ENCODE measurements at regions not wholly inside any gene's neighbourhood (a gene's known extent, or its start where the extent isn't known, plus 50 kb on each side); places are given as distances from the start of the nearest gene placed in this dataset.
"Not testable (repeated sequence)": the region's sequence is repeated elsewhere in the genome, so short reads cannot be mapped to it uniquely, and the experiment has no call there.

DNA sequence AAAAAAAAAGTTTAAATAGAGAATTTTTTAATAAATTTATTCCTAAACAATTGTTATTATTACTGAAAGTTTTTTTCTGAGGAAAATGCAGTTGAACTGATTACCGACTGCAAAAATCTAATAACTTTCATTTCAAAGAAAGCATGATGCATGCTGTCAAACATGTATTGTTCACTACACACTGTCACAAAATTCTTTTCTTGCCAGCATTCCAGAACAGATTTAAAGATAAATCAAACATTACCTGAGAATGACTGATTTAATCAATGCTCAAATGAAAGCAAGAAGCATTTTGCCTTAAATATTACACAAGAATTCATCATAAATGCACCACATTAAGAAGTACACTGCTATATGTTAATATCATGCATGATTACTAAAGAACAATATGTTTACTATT is 588.3 kb downstream of the SLC16A7 start:
- in situ Hi-C loops (cut with MboI; ENCODE audit: low sequenced_read_pairs) = no loop called here

DNA sequence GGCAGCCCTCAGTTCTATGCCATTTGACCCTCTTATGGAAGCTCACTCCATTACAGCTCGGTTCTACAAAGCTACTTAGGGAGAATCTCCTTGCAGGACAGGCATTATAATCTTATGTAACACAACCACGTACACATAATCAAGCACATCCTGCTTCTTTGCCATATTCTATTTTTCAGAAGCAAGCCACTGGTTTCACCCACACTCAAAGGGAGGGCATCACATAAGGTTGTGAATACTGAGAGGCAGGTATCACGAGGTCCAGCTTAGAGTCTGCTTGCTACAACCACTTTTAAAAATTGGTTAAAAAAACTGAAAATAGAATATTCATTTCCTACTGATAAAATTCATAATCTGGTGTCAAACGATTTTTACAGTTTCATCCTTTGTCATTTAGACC is 589.2 kb downstream of the SLC16A7 start:
- in situ Hi-C loops (cut with MboI; ENCODE audit: low sequenced_read_pairs) = no loop called here

DNA sequence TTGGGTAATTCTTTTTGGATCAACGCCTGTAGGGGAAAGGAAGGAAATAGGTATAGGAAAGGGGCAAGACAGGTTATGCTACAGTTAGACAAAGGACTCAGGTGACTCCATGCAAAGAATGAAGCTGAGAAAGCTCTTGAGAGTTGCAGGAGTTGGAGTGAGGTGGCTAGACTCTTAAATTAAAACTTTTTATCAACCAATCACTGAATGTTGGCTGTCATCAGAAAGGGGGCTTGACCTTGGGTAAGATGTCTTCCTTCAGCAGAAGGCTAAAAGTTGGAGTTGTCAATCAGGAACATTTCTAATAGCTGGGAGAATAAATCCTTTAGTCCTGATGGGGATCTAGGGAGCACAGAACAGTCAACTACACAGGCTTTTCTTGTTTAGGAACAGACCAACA is 595.4 kb downstream of the SLC16A7 start:
- in situ Hi-C loops (cut with MboI; ENCODE audit: low sequenced_read_pairs) = no loop called here

DNA sequence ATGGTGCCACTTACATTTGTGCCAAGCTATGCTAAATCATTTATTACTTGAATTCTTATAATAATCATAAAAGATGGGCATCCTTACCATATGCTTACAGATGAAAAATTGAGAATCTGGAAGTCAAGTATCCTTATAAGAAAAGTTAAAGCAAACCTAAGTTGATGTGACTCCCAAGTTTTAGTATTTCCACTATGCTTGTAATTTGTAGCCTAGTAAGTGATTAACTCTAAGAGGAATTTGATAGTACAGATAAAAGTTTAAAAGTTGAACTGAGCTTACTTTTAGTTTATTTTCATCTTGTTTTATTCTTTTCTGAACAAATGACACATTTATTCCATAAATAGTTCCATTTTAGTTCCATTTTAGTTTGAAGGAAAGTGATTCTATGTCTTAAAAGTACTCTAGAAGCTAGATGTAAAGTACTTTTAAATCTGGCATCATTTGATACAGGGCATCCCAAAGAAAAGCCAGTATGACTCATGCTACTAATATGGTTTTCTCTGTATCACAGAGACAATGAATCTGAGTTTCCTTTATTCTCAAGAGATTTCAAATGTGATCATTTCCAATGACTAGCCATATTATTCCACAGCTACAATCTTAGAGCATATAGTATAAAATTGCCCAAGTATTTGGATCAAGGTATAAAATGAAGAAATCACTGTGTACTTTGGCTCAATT is 596.0 kb downstream of the SLC16A7 start:
- in situ Hi-C loops (cut with MboI; ENCODE audit: low sequenced_read_pairs) = no loop called here

DNA sequence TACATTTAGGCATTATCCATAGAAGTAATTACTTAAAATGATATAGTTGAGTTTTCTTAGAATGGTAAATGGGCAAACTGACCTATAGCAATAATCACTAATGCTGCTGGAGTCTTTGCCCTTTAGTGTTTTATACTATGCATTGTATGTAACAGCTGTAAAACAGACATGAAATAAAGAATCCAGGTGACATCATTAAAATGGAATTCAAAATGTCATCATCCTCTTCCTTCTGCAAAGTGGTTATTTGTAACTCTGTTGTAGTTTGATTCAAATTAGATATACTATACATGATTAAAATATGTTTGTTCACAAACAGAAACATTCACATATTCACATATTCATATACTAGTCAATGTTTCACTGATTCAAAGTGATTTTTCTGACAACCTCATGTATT is 598.8 kb downstream of the SLC16A7 start:
- in situ Hi-C loops (cut with MboI; ENCODE audit: low sequenced_read_pairs) = no loop called here

DNA sequence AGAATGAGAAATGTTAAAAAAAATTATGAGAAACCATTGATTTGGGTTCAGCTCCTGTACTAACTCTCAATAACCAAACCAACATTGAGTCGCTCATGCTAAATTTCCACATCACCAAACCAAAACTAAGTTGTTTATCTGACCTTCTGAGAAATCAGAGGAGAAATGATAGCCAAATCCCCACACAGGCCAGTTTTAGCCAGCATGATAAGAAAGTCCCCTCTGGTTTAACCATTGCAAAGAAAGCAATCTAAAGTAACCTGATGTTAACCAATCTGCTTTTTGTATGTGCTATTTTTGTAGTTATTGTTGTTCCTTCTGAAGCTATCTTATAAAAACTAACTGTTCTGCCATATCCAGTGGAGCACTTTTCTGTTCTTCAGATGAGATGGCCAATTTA is 599.7 kb downstream of the SLC16A7 start:
- in situ Hi-C loops (cut with MboI; ENCODE audit: low sequenced_read_pairs) = no loop called here

DNA sequence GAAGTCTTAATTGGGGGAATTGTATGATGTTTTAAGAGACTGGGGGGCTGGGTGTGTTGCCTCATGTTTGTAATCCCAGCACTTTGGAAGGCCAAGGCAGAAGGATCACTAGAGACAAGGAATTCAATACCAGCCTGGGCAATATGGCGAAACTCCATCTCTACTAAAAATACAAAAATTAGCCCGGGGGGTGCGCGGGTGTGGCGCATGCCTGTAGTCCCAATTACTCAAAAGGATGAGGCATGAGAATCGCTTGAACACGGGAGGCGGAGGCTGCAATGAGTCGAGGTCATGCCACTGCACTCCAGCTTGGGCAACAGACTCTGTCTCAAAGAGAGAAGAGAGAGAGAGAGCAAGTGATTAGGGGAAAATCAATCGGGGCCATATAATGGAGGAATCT is 600.5 kb downstream of the SLC16A7 start:
- in situ Hi-C loops (cut with MboI; ENCODE audit: low sequenced_read_pairs) = no loop called here

DNA sequence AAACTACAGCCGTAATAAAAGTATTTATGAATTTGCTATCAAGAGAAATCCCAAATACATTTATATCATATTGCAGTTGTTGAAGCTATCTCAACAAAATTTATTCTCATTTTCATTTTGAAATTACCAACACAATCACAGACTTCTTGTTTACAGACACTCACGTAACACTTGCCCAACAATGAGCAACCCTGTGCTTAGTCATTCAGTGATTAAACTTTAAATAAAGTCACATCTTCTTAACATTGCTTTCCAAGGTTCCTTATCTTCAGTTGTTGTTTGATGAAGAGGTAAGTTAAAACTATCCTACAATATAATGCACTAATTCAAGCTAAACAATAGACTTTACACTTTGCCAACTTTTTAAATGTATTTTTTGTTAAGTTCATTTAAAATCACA is 601.8 kb downstream of the SLC16A7 start:
- in situ Hi-C loops (cut with MboI; ENCODE audit: low sequenced_read_pairs) = no loop called here

DNA sequence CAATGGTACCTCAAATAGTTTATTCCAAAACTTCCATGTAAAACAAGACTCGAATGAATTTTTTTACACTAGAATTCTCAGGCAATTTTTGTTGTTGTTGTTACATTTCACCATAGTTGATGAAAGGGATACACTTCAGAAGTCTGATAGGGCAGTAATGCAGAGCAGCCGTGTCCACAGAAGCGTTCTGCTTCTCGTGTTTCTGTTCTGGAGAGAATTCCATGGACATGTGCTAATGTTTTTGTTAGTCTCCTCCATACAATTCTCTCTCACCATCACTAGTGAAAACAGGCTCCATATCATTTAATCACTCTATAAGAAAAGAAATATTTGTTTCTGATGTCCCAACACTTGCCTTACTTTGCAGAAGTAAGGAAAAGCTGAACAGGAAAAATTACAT is 606.1 kb downstream of the SLC16A7 start:
- in situ Hi-C loops (cut with MboI; ENCODE audit: low sequenced_read_pairs) = no loop called here

DNA sequence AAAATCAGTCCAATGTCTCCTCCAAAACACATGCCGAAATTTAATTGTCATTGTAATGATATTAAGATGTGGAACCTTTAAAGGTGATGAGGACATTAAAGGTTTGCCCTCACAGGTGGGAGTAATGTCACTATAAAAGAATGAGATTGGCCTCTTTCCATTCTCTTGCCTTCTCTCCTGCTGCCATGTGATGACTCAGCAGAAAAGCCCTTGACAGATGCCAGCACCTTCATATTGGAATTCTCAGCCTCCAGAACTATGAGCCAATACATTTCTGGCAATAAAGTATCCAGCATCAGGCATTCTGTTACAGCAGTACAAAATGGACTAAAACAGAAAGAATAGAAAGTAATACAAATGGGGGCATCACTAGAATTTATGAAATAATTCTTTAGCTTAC is 609.7 kb downstream of the SLC16A7 start:
- in situ Hi-C loops (cut with MboI; ENCODE audit: low sequenced_read_pairs) = no loop called here

DNA sequence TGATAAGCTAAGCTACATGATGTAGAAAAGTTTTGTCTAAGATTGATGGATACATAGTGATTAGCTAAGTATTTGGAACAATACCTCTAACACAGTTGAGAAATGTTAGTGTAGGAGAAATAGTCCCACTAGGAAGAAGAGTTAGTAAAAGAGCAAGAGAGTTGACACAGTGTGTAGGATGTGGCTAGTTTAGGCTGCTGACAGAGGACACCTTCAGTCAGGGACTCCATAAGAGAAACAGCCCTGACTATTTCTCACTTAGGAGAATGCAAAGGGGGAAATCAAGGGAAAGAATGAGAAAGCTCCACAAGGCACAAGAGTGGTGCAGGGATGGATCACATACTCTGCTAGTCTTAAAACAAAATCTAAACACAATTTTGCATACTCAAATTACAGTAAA is 613.7 kb downstream of the SLC16A7 start:
- in situ Hi-C loops (cut with MboI; ENCODE audit: low sequenced_read_pairs) = no loop called here

DNA sequence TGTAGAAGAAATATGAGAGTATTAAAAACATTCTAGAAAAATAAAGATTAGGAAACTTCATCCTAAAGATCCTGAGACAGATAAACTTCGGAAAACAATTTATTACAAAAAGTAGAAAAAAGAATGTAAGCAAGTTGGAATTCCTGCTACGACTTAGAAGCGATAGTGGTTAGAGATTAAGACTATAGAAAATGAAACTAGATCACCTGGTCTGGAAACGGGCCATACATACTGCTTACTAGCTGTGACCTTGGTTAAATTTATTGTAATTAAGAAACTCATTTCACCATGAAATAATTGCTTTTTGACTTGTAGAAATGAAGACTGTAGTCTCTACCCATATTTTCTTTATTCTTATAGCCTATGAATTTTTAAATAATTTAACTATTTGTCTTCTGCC is 614.1 kb downstream of the SLC16A7 start:
- in situ Hi-C loops (cut with MboI; ENCODE audit: low sequenced_read_pairs) = no loop called here

DNA sequence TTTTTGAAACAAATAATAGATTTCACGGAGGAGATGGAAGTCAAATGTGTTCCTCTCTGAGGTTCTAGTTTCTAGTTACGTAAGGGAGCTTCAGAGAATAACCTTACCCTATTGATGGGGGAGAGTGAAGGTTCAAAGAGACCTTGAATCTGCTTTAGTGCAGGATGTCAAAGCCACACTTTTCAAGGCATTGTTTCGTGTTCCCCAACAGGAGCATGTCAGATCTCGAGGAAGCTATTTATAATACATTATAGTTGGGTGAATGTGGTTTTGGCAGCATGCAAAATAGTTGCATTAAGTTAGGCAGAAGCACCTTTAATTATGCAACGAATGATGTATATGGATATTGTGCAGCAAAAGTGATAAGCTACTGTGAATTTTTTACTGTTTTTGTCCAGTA is 614.9 kb downstream of the SLC16A7 start:
- in situ Hi-C loops (cut with MboI; ENCODE audit: low sequenced_read_pairs) = no loop called here

DNA sequence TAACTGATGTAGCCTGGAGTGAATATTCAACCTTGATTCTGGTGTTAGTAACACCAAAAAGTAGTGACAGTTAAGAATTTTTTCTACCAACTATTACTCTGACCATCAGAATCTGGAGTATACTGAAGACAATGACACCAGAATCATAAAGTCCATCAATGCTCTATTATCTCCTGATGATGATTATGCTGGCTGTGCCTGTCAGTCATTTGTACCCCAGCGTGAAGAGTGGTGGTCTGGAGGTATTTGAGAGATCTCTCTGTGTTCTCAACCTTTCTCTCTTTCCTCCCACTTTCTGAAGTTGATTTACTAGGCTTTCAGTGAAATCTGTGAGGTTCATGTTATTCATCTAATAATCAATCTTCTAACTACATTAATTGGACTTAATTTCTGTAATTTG is 615.4 kb downstream of the SLC16A7 start:
- in situ Hi-C loops (cut with MboI; ENCODE audit: low sequenced_read_pairs) = no loop called here

DNA sequence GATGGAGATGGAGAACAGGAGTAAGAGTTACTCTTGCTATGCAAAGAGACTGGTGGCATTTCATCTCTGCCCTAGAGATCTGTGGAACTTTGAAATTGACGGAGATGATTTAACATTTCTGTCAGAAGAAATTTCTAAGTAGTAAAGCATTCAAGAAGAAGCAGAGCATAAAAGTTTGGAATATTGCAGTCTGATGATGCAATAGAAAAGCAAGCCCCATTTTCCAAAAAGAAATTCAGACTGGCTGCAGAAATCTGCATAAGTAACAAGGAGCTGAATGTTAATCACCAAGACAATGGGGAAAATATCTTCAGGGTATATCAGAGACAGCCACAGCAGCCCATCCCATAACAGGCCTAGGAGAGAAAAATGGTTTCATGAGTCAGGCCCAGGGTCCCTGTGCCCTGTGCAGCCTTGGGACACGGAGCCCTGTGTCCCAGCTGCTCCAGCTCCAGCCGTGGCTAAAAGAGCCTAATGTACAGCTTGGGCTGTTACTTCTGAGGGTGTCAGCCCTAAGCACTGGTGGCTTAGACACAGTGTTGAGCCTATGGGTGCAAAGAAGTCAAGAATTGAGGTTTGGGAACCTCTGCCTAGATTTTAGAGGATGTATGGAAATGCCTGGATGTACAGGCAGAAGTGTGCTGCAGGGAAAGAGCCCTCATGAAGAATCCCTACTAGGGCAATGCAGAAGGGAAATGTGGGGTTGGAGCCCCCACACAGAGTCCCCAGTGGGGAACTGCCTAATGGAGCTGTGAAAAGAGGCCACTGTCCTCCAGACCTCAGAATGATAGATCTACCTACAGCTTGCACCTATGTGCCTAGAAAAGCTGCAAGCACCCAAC is 616.6 kb downstream of the SLC16A7 start:
- in situ Hi-C loops (cut with MboI; ENCODE audit: low sequenced_read_pairs) = no loop called here

DNA sequence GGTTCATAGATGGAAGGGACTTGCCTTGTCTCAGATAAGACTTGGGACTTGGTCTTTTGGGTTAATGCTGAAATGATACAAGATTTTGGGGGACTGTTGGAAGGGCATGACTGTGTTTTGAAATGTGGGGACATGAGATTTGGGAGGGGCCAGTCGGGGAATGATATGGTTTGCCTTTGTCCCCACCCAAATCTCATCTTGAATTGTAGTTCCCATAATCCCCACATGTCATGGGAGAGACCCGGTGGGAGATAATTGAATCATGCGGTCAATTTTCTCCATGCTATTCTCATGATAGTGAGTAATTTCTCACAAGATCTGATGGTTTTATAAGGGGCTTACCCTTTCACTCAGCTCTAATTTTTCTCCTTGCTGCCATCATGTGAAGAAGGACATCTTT is 617.4 kb downstream of the SLC16A7 start:
- in situ Hi-C loops (cut with MboI; ENCODE audit: low sequenced_read_pairs) = not testable (repeated sequence)

DNA sequence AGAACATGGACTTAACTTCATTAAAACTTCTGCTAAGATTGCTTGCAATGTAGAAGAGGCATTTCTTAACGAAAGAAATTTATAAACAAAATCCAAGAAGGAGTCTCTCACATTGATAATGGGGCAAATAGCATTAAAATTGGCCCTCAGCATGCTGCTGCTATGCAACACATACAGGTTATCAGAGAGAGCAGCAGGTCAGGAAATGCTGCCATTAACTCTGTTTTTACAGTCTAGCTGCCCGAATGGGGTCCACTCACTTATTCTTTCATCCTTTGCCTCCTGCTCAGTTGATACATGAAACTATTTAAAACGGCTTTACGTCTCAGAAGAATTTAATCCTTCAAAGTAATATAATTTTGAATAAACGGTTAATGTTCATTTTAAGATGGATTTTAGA is 620.4 kb downstream of the SLC16A7 start:
- in situ Hi-C loops (cut with MboI; ENCODE audit: low sequenced_read_pairs) = no loop called here

DNA sequence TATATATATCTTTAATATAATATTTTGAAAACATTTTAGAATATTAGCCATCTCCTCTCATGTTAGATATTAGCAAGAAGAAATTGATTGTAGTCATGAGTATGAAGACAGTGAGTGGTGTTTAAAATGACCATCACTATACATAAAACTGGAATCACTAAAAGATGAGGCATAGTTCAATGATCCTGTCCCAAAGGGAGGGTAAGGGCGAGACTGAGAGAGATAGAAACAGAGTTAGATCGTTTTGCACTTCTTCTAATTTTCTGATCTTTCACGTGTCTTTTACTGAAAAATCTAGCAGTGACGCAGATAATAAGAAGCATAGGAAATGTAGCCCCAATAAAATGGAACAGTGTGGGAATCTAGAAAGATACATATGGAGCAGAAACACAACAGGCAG is 627.4 kb downstream of the SLC16A7 start:
- in situ Hi-C loops (cut with MboI; ENCODE audit: low sequenced_read_pairs) = no loop called here

DNA sequence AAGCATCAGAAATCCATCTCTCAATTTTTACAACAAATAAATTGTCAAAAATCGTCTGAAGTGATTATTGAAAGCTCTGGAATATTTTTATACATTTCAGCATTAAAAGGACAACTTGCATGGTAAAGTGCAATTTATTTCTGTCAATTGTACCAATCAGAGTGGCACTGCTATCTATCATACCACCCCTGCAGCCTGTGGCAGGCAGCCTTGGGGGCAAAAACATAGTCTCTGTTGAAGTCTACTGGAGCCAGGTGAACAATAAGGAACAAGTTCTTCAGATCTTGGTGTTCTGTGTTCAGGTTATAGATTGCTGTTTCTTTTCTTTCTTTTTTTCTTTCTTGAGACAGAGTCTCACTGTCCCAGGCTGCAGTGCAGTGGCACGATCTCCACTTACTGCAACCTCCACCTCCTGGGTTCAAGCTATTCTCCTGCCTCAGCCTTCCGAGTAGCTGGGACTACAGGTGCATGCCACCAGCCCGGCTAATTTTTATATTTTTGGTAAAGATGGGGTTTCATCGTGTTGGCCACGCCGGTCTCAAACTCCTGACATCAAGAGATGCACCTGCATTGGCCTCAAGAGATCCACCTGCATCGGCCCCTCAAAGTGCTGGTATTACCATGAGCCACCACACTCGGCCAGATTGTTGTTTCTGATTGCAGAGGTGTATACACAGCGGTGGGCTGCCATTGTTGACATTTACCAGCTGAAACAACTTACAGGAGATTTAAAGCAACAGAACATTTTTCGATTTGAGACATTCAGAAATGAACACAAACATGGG is 629.6 kb downstream of the SLC16A7 start:
- in situ Hi-C loops (cut with MboI; ENCODE audit: low sequenced_read_pairs) = no loop called here

DNA sequence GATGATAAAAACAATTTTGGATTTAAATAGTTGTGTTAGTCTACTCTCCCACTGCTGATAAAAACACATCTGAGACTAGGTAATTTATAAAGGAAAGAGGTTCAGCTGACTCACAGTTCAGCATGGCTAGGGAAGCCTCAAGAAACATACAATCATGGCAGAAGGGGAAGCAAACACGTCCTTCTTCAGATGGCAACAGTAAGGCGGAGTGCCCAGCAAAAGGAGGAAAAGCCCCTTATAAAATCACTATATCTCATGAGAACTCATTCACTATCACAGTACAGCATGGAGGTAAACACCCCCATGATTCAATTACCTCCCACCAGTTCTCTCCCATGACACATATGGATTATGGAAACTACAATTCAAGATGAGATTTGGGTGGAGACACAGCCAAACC is 632.1 kb downstream of the SLC16A7 start:
- in situ Hi-C loops (cut with MboI; ENCODE audit: low sequenced_read_pairs) = no loop called here

DNA sequence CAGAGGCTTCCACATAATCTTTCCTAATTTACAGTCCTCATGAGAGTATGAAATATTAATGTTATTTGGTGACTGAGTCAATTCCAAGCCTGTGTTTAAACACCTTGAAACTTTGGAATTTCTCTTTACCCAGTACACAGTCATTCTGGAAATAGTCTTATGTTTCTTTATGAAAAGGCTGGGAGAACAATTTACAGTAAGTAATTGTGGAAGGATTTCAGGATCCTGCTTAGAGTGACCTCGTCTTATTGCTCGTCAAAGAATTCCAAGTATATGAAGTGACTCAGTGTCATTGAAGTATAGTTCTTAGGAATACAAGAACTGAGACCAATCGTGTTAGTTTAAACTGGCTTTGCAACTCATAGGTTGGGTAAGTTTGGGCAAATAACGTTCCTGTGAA is 634.2 kb downstream of the SLC16A7 start:
- in situ Hi-C loops (cut with MboI; ENCODE audit: low sequenced_read_pairs) = no loop called here

DNA sequence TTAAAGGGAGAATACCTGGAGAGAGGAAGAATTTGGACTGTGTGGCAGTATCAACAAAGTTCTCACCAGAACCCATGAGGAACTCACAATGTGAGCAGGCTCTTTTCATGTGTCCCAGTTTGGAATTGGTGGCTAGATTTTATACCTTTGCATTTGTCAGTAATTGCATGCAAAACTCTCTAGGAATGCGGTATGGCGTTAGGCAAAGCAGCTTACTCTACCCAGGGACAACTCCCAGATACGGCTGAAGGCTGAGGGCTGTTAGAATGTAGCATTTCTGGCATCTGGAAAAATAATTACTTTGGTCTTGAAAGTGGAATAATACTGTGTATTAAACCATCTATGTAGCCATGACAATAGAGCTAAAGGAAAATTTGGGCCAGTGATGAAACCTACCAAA is 635.5 kb downstream of the SLC16A7 start:
- in situ Hi-C loops (cut with MboI; ENCODE audit: low sequenced_read_pairs) = no loop called here

Data from HL-60/S4 treated with phorbol 12-myristate 13-acetate at 8.2 ng/mL for 4 days and 3 days (cell line).